ENCODE measurements at regions not wholly inside any gene's neighbourhood (a gene's known extent, or its start where the extent isn't known, plus 50 kb on each side); places are given as distances from the start of the nearest gene placed in this dataset.
"Not testable (repeated sequence)": the region's sequence is repeated elsewhere in the genome, so short reads cannot be mapped to it uniquely, and the experiment has no call there.

DNA sequence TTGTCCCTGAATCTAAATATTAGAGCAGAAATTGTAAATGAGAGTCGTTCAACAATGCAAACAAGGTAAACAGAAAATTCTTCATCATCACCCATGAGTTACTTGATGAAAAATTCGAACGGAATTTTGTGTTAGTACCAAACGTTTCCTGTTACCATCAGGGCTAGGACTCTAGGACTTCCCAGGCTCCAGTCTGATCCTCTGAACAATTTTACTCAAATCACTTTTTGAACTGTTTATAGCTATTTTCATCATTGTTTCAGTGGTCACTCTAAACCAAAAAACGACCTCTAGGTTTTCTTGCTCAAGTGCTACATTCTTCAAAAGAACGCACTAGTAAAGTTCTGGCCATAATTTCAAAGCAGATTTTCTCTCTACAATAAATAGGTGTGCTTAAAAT lies 273.3 kb downstream of the MREG start:
- Mint-ChIP-seq H3K9me3 (no peaks in the 10 kb centered on the region), H3K4me3 (no peak overlapping the region), H3K36me3 (no peaks in the 10 kb centered on the region), H3K4me1 (no peaks in the 10 kb centered on the region), H3K27me3 (no peaks in the 10 kb centered on the region), H3K27ac (no peak overlapping the region)
- DNase-seq = no peak
- CTCF ChIA-PET = no interaction called here

DNA sequence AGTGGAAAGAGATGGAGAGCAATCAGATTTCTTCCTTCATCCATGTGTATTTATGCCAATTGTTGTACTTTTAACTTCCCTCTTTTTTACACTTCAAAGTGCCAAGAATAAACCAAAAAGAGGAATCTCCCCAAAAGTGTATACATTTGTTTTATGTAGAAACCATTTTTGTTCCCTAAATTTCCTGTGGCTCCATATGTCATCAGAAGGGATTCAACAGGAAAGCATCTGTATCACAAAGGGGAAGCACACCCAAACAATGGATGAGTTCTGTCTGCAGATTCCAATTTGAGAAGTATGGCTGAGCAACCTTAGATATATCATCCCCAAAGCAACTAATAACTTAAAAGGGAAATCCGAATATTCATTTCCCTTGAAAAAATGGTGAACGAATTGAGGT lies 275.0 kb downstream of the MREG start:
- no peak for DNase-seq
- Mint-ChIP-seq H3K27me3 (no peaks in the 10 kb centered on the region), H3K4me1 (no peaks in the 10 kb centered on the region), H3K9me3 (no peaks in the 10 kb centered on the region), H3K27ac (no peak overlapping the region), H3K4me3 (no peak overlapping the region), H3K36me3 (no peaks in the 10 kb centered on the region)
- CTCF ChIA-PET = no interaction called here

DNA sequence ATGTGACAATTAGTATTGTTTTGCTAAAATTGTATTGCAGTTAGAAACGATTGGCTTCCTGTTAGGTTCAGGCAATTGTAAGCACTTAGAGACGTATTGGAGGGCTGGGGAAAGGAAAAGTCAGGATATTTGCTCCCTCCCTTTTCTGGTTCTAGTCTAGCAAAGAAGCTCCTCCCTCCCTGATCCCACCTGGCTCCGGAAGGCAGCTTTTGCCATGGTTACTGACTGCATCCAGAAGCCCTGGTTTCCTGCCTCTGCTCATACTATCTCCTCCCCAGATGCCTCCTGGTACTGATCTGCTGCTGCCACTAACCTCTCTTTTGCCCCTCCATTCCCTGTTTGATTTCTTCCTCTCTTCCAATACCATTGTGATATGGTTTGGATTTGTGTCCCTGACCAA lies 275.9 kb downstream of the MREG start:
- Mint-ChIP-seq H3K27me3 (no peaks in the 10 kb centered on the region), H3K9me3 (no peaks in the 10 kb centered on the region), H3K27ac (no peak overlapping the region), H3K36me3 (no peaks in the 10 kb centered on the region), H3K4me1 (no peaks in the 10 kb centered on the region), H3K4me3 (no peak overlapping the region)
- no peak for DNase-seq
- CTCF ChIA-PET = no interaction called here

DNA sequence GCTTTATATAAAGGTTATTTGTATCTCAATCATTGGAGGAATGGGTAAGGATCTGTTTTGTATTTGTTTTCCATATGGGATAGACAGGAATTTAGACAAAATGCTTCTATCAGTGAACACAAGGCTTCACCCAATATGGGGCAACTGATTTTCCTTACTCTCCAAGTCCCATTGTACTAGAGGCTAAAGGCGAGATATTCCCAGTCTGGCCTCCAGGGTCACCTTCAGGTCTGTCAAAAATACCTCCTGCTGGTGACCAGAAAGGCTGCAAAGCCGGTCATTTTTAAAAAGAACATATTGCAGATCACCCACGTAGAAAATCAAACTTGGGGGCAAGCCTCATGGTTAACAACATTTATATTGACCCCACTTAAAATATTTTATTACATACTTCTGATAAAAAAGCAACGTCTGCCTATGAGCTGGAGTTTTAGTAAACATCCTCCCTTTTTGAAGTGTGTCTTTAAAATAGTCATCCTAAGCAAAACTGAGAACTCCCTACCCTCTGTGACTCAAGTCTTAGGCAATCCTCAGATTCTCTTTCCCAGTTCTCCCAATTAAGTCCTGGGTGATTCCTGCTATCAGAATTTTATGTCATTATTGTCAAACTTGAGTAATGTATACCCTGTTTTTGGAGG lies 276.6 kb downstream of the MREG start:
- no peaks in the 10 kb centered on the region for H3K27me3 Mint-ChIP-seq
- CTCF ChIA-PET = no interaction called here
- no peak for DNase-seq
- H3K4me1 Mint-ChIP-seq = no peaks in the 10 kb centered on the region
- H3K36me3 Mint-ChIP-seq = no peaks in the 10 kb centered on the region
- H3K27ac Mint-ChIP-seq = no peak overlapping the region
- no peaks in the 10 kb centered on the region for H3K9me3 Mint-ChIP-seq
- H3K4me3 Mint-ChIP-seq = no peak overlapping the region

DNA sequence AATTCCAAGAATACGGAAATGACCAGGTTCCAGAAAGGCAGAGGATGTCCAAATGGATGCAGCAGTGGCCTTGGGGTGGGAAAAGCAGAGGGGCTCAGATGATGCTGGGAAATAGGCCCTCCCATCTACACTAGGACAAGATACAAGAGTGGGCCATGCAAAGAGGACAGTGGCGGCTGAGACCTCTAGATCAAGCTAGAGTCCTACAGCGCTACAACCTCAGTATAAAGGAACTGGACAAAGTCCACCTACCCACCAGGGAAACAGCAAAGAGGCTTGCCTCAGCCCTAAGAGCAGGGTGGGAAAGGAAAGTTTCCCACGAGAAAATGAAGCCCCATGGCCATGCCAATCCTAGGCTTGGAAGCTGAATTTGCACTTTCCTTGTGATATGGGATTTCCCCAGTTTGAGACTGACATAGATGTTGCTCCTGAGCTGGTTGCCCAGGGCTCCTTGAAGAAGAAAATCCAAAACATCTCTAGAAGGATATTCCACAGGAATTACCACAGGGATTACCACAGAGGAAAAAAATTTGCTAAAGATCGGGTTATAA lies 282.2 kb downstream of the MREG start:
- CTCF ChIA-PET = no interaction called here
- Mint-ChIP-seq H3K9me3 (no peaks in the 10 kb centered on the region), H3K27me3 (no peaks in the 10 kb centered on the region), H3K4me3 (no peak overlapping the region), H3K27ac (no peak overlapping the region), H3K36me3 (no peaks in the 10 kb centered on the region), H3K4me1 (no peaks in the 10 kb centered on the region)
- no peak for DNase-seq

DNA sequence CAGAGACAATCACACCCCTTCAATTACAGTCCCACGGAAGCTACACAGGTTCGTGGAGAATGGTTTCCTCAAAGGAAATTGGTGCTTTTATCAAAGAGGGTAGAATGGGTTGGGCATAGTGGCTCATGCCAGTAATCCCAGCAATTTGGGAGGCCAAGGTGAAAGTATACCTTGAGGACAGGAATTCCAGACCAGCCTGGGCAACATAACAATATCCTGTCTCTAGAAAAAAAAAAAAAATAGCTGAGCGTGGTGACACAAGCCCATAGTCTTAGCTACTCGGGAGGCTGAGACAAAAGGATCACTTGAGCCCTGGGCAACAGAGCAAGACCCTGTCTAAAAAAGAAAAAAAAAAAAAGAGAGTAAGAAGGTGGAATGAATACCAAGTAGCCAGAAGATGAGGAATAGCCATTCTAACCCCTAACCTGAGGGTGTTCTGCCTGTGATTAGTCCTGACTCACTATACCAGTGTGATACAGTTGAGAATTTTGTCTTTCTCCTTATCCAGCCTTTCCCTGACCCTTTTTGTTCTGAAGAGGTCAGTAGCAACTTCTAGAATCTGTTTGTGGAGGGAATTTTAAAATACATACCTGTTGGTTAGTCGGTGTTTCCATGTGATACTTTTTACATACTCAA lies 283.2 kb downstream of the MREG start:
- Mint-ChIP-seq H3K9me3 (no peaks in the 10 kb centered on the region), H3K27ac (no peak overlapping the region), H3K4me1 (no peaks in the 10 kb centered on the region), H3K27me3 (no peaks in the 10 kb centered on the region), H3K36me3 (no peaks in the 10 kb centered on the region), H3K4me3 (no peak overlapping the region)
- CTCF ChIA-PET = no interaction called here
- no peak for DNase-seq

DNA sequence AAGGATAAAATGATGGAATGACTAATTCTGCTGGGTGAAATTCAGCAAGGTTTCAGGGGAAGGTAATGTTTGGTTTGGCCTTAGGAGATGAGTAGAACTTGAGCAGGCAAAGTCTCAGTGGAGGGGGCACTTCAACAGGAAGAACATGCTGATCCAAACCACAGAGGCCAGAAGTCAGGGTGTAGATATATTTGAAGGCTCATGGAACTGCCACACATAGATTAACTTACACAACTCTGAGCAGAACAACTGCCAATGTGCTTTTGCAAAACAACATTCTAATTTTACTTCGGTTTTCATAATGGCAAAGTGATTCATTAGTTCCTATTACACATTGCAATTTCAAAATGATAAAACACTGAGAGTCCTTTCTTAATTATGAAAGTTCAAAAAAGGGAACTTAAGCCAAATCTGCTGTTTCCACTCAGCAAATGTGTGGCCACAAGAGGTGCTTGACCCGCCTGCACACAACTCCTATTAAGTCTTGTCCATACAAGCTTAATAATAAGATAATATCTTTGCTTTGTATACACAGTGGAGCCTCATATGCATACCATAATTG lies 284.8 kb downstream of the MREG start:
- CTCF ChIA-PET = no interaction called here
- Mint-ChIP-seq H3K4me3 (no peak overlapping the region), H3K36me3 (no peaks in the 10 kb centered on the region), H3K27me3 (no peaks in the 10 kb centered on the region), H3K9me3 (no peaks in the 10 kb centered on the region), H3K27ac (no peak overlapping the region), H3K4me1 (no peaks in the 10 kb centered on the region)
- no peak for DNase-seq

DNA sequence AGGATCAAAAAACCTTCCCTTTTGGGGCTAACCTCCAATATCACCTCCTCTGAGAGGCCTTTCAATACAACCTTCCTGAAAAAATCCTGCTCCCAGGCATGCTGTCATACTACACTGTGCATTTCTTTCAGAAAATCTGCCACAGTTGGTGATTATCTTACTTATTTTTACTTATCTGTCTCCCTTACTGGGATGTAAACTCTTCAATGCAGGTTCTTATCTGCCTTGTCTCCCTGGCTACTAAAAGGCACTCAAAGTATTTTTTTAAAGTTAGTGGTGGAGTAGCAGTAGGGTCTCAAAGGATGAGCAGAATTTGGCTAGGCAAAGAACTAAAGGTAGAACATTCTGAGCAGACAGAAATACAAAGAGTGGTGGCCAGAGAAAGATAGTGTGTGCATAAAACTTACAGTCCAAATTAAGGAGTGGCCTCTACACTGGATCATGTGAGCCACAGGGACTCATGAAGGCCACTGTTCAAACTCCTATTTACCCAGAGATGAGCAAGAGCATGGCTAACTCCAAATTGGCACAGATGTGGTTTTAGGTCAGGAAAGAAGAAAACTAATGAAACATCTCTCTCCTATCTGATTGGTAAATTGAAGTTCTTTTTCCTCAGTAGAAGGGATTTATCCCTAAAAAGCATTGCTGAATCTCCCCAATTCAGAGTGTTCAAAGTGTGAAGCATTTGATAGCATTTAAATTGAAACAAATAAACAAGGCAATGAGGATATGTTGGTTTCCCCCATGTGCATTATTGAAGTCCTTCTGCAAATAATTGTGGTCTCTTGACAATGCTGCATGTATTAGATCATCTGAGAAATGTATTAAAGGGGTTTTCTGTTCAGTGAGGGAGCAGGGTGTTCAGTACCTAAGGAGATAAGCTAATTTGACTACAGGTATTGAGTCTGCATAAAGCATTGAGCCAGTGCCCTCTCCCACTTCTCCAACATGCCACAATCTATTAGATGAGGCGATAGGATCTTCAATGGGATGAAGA lies 285.5 kb downstream of the MREG start:
- CTCF ChIA-PET = no interaction called here
- DNase-seq = no peak
- H3K36me3 Mint-ChIP-seq = no peaks in the 10 kb centered on the region
- no peak overlapping the region for H3K27ac Mint-ChIP-seq
- H3K4me1 Mint-ChIP-seq = no peaks in the 10 kb centered on the region
- no peak overlapping the region for H3K4me3 Mint-ChIP-seq
- no peaks in the 10 kb centered on the region for H3K9me3 Mint-ChIP-seq
- H3K27me3 Mint-ChIP-seq = no peaks in the 10 kb centered on the region

DNA sequence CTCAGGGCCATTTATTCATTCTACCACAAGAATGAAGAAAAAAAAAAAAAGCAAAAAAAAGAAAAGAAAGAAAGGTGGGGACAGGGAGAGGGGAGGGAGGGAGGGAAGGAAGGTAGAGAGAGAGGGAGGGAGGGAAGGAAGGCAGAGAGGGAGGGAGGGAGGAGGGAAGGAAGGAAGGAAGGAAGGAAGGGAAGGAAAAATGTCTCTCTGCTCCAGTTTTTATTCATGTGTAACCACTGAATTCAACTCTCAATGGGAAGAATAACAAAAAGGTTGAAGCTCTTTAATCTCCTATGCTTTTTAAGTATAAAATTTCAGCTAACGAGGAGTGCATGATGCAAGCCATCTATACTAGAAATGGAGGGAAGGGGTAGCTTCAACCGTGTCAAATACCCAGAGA lies 287.3 kb downstream of the MREG start:
- H3K36me3 Mint-ChIP-seq = no peaks in the 10 kb centered on the region
- no peaks in the 10 kb centered on the region for H3K4me1 Mint-ChIP-seq
- H3K27ac Mint-ChIP-seq = no peak overlapping the region
- peaks cover 4% of the 10 kb centered on the region for H3K9me3 Mint-ChIP-seq
- CTCF ChIA-PET = no interaction called here
- no peak overlapping the region for H3K4me3 Mint-ChIP-seq
- peaks cover 4% of the 10 kb centered on the region for H3K27me3 Mint-ChIP-seq
- no peak for DNase-seq

DNA sequence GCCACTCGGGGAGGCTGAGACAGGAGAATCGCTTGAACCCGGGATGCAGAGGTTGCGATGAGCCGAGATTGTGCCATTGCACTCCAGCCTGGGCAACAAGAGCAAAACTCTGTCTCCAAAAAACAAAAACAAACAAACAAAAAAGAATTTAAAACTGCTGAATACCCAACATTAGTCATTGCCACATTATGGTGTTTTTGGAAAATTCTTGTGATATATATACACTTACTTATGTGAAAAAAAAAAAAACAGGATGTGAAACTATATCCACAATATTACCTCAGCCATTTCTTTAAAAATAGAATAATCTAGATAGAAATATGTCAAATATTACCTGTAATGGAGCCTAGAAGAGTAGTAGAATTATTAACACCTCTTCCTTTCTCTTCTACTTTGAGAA lies 288.3 kb upstream of the FN1 start:
- no peak overlapping the region for H3K4me3 Mint-ChIP-seq
- peaks cover 4% of the 10 kb centered on the region for H3K9me3 Mint-ChIP-seq
- peaks cover 4% of the 10 kb centered on the region for H3K27me3 Mint-ChIP-seq
- H3K27ac Mint-ChIP-seq = no peak overlapping the region
- DNase-seq = no peak
- no peaks in the 10 kb centered on the region for H3K36me3 Mint-ChIP-seq
- H3K4me1 Mint-ChIP-seq = no peaks in the 10 kb centered on the region
- CTCF ChIA-PET = no interaction called here

DNA sequence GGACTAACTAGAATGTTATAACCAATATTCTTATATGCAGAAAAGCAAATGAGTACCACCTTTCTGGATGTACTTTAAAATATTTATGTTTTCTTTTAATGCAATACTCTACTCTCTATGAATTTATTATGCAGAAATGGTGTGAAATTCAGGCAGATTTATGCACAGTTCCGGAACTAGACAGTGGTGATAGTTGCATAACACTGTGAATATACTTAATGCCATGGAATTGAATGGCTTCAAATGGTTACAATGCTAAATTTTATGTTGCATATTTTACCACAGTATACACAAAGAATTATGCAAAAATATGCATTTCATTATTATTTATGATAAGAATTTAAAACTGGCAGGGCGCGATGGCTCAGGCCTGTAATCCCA lies 287.8 kb upstream of the FN1 start:
- no peak for DNase-seq
- Mint-ChIP-seq H3K27me3 (peaks cover 4% of the 10 kb centered on the region), H3K4me1 (no peaks in the 10 kb centered on the region), H3K36me3 (no peaks in the 10 kb centered on the region), H3K4me3 (no peak overlapping the region), H3K27ac (no peak overlapping the region), H3K9me3 (peaks cover 4% of the 10 kb centered on the region)
- CTCF ChIA-PET = no interaction called here

DNA sequence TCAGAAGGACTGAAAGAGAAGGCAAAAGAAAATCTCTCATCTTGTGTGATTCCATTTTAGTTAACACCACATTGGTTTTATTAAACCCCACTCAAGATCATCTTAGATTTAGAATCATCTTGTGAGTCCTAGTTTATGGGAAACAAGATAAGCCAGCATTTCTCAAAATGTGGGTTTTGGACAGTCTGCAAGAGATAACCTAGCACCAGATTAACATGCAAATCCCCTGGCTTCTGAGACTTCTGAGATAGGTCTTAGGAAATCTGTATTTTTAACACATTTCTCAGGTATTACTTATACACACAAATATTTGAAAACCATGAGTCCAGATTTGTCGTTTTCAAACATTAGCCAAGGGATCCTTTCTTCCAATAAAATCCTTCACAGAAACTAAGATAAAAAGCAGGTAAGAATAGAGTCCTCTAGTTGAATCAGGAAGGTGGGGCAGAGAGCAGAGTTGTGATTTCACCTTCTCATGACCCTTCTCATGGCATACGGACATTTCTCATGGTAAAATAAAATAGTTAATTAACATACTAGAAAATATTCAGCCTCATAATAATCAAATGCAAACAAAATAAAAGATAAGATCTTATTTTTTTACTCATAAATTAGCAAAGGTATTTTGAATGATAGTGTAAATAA lies 287.2 kb upstream of the FN1 start:
- Mint-ChIP-seq H3K27me3 (peaks cover 4% of the 10 kb centered on the region), H3K36me3 (no peaks in the 10 kb centered on the region), H3K4me1 (no peaks in the 10 kb centered on the region), H3K27ac (no peak overlapping the region), H3K9me3 (peaks cover 4% of the 10 kb centered on the region), H3K4me3 (no peak overlapping the region)
- CTCF ChIA-PET = no interaction called here
- DNase-seq = no peak

DNA sequence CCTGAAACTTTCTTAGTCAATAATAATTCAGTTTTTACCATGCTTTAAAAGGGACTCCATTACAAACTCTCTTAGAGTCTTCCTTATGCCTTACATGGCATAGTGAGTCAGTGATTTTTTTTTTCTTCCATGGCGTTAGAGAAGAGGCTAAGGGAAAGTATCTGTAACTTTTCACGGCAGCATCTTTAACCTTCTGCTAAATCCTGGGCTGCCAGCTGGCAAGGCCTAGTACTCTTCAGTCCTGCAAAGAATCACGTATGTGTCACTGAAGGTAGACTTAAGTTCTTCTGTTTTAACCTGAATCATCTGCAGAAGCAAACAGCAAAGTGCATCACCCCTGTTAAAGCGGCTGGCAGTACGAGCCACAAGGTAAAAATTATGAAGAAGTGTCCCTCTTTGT lies 286.3 kb upstream of the FN1 start:
- peaks cover 4% of the 10 kb centered on the region for H3K27me3 Mint-ChIP-seq
- no peaks in the 10 kb centered on the region for H3K4me1 Mint-ChIP-seq
- H3K27ac Mint-ChIP-seq = no peak overlapping the region
- DNase-seq = no peak
- CTCF ChIA-PET = no interaction called here
- H3K36me3 Mint-ChIP-seq = no peaks in the 10 kb centered on the region
- no peak overlapping the region for H3K4me3 Mint-ChIP-seq
- peaks cover 4% of the 10 kb centered on the region for H3K9me3 Mint-ChIP-seq

DNA sequence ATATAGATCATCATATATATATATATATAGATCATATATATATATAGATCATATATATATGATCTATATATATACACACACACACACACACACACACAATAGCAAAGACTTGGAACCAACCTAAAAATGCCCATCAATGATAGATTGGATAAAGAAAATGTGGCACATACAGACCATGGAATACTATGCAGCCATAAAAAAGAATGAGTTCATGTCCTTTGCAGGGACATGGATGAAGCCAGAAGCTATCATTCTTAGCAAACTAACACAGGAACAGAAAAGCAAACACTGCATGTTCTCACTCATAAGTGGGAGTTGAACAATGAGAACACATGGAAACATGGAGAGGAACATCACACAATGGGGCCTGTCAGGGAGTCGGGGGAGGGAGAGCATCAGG lies 285.6 kb upstream of the FN1 start:
- H3K27me3 Mint-ChIP-seq, H3K27ac Mint-ChIP-seq, DNase-seq, H3K4me1 Mint-ChIP-seq, CTCF ChIA-PET, H3K4me3 Mint-ChIP-seq, H3K36me3 Mint-ChIP-seq, H3K9me3 Mint-ChIP-seq: not testable (repeated sequence)

Measured in activated naive CD4-positive, alpha-beta T cell treated with anti-CD3 and anti-CD28 coated beads, Interleukin-2, amount 10 ng/mL, durations not matched to agents 7 days and 5 days (primary cell).